Neuronal stem cell (in vitro differentiated cells): ENCODE measurements at regions not wholly inside any gene's neighbourhood (a gene's known extent, or its start where the extent isn't known, plus 50 kb on each side); places are given as distances from the start of the nearest gene placed in this dataset.

ENCODE experiments used
- DNase-seq: peaks from one replicate; pipeline ENCODE4 v3.0.0-alpha.2; 2013; ENCODE audit warnings: low spot score
- H2AFZ ChIP-seq: one replicate; pipeline ENCODE4 v1.6.1; 2013; ENCODE audit warnings: mild to moderate bottlenecking, low read length, inconsistent platforms
- H2AK5ac ChIP-seq: 2 replicates; pipeline ENCODE4 v1.6.1; 2013; ENCODE audit warnings: low read depth, mild to moderate bottlenecking, inconsistent platforms, low read length, moderate library complexity, mixed read lengths
- H2BK120ac ChIP-seq: 2 replicates; pipeline ENCODE4 v1.6.1; 2013; ENCODE audit warnings: low read depth, mild to moderate bottlenecking, inconsistent platforms, low read length, moderate library complexity, mixed read lengths
- H2BK12ac ChIP-seq: one replicate; pipeline ENCODE4 v1.6.1; 2013; ENCODE audit warnings: low read length, inconsistent platforms
- H2BK15ac ChIP-seq: 2 replicates; pipeline ENCODE4 v1.6.1; 2013; ENCODE audit warnings: mild to moderate bottlenecking, low read length, inconsistent platforms, mixed read lengths
- H2BK5ac ChIP-seq: one replicate; pipeline ENCODE4 v1.6.1; 2013; ENCODE audit warnings: inconsistent platforms, mild to moderate bottlenecking, low read length, moderate library complexity
- H3K14ac ChIP-seq: one replicate; pipeline ENCODE4 v1.6.1; 2013; ENCODE audit warnings: low read length, inconsistent platforms
- H3K18ac ChIP-seq: 2 replicates; pipeline ENCODE4 v1.6.1; 2013; ENCODE audit warnings: low read length, inconsistent platforms
- H3K23ac ChIP-seq: 2 replicates; pipeline ENCODE4 v1.6.1; 2013; ENCODE audit warnings: low read depth, mild to moderate bottlenecking, mixed read lengths, low read length, inconsistent platforms; ENCODE audit not compliant: poor library complexity
- H3K27ac ChIP-seq: replicated peaks from 3 replicates; pipeline ENCODE4 v1.5.1; 2013; ENCODE audit warnings: low read length, inconsistent platforms
- H3K27me3 ChIP-seq, 3 experiments: 2 replicates each; pipeline ENCODE4 v1.6.1; 2013; ENCODE audit warnings: low read length in 3 of 3, mild to moderate bottlenecking in 2 of 3, inconsistent platforms in 1 of 3, low read depth in 1 of 3, mixed read lengths in 1 of 3, moderate library complexity in 1 of 3; ENCODE audit not compliant: control insufficient read depth in 3 of 3, insufficient read depth in 3 of 3
- H3K36me3 ChIP-seq, 2 donors: replicated peaks in 1 of 2; 2 replicates each; pipeline ENCODE4 v1.6.1; 2013; ENCODE audit warnings: low read length in 2 of 2; ENCODE audit not compliant: control insufficient read depth in 2 of 2, insufficient read depth in 2 of 2
- H3K4ac ChIP-seq: 2 replicates; pipeline ENCODE4 v1.6.1; 2013; ENCODE audit warnings: inconsistent platforms, mild to moderate bottlenecking, low read length, moderate library complexity
- H3K4me1 ChIP-seq, 2 donors: 1 replicate in 1 of 2; 2 replicates in 1 of 2; pipeline ENCODE4 v1.6.1; 2013; ENCODE audit warnings: low read length in 2 of 2, low read depth in 1 of 2; ENCODE audit not compliant: control insufficient read depth in 2 of 2, insufficient read depth in 1 of 2
- H3K4me2 ChIP-seq: one replicate; pipeline ENCODE4 v1.6.1; 2013; ENCODE audit warnings: mild to moderate bottlenecking, low read length, inconsistent platforms; ENCODE audit not compliant: insufficient read depth, poor library complexity, severe bottlenecking
- H3K4me3 ChIP-seq, 2 donors: 2 replicates each; pipeline ENCODE4 v1.5.1; 2013; ENCODE audit warnings: low read length in 2 of 2, mild to moderate bottlenecking in 2 of 2, inconsistent platforms in 1 of 2, moderate library complexity in 1 of 2
- H3K79me1 ChIP-seq: one replicate; pipeline ENCODE4 v1.6.1; 2013; ENCODE audit warnings: low read depth, mild to moderate bottlenecking, inconsistent platforms, low read length, moderate library complexity
- H3K9ac ChIP-seq: one replicate; pipeline ENCODE4 v1.6.1; 2013; ENCODE audit warnings: mild to moderate bottlenecking, low read depth, low read length, inconsistent platforms; ENCODE audit not compliant: poor library complexity
- H3K9me3 ChIP-seq, 2 donors: replicated peaks in 1 of 2; 2 replicates each; pipeline versions ENCODE3 to v1.6.1; 2013; ENCODE audit warnings: low read length in 2 of 2, mild to moderate bottlenecking in 2 of 2, inconsistent platforms in 1 of 2, low read depth in 1 of 2, mixed read lengths in 1 of 2, moderate library complexity in 1 of 2; ENCODE audit not compliant: control insufficient read depth in 2 of 2, insufficient read depth in 1 of 2
- H4K8ac ChIP-seq: one replicate; pipeline ENCODE4 v1.6.1; 2013; ENCODE audit warnings: low read depth, mild to moderate bottlenecking, inconsistent platforms, low read length, moderate library complexity
- H4K91ac ChIP-seq: one replicate; pipeline ENCODE4 v1.6.1; 2013; ENCODE audit warnings: low read length, low read depth, mild to moderate bottlenecking, inconsistent platforms; ENCODE audit not compliant: poor library complexity
- WGBS, 2 donors: extraction: QIAGEN DNeasy Blood & Tissue Kit; methylation state at CpG; one replicate each; pipeline ENCODE4 v1.1.7; 2013; ENCODE audit warnings: missing lambda C conversion rate in 2 of 2, mixed read lengths in 1 of 2; ENCODE audit not compliant: insufficient read length in 2 of 2, insufficient replicate concordance in 1 of 2; ENCODE audit errors: extremely low coverage in 2 of 2; 5-methylcytosine and 5-hydroxymethylcytosine counted together

DNA sequence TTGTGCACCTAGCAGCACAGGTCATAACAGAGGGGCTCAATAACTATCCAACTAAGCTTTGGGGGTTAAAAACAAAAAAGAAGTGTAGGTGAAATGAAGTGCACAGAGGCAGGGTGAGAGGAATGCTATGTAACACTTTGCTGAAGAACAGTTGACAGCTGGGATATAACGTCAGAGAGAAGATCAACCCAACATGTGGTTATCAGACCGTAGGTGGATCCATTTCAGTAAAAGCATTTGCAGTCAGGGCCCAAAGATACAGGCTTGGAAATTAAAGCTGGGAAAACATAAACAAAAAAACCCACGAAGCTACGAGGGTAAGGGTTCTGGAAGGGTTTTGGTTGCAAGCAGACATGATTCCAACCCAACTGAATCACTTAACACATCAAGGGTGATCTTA lies 377.5 kb upstream of the NR2F2 start:
- Histone ChIP-seq H2BK5ac (no peak overlapping the region), H2BK12ac (no peak overlapping the region), H3K27me3 (no peaks in the 10 kb centered on the region), H3K14ac (no peak overlapping the region), H3K4me1 (peaks cover 0 to 8% of the 10 kb centered on the region in 2 donors), H3K4me2 (no peak overlapping the region), H3K9me3 (peaks cover 0 to 4% of the 10 kb centered on the region in 2 donors), H4K91ac (no peak overlapping the region), H2BK15ac (no peak overlapping the region), H2AFZ (no peak overlapping the region), H3K79me1 (no peaks in the 10 kb centered on the region), H3K27ac (no peak overlapping the region), H3K9ac (no peak overlapping the region), H3K23ac (no peak overlapping the region), H3K18ac (no peak overlapping the region), H3K36me3 (no peaks in the 10 kb centered on the region), H2AK5ac (no peak overlapping the region), H3K4me3 (no peak overlapping the region), H2BK120ac (no peak overlapping the region), H3K4ac (no peak overlapping the region), H4K8ac (no peak overlapping the region)
- no peak for DNase-seq
- no CpG with 5 or more reads among the region's 4 CpGs for WGBS, 2 donors

DNA sequence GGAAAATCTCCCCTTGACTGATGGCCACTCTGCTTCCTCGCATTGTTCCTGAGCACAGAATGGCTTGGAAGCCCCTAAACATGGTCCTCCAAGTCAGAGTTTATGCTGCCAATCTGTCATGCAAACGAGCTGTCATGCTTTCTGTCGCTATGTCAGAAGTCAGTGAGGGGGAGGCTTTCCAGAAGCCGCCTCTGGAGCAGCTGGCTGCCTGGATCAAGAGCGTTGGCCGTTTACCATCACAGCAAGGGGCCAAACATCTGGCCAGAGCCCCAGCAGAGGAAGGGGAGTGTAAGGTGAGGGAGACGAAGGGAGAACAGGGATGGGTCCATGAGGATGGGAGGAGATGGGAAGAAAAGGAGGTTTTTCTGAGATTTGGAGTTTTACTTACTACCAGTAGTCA lies 372.6 kb upstream of the NR2F2 start:
- H2BK120ac ChIP-seq: no peak overlapping the region
- peak overlapping the region; percentile 72 for H2AFZ ChIP-seq
- H3K27me3 ChIP-seq: no peaks in the 10 kb centered on the region
- H3K4me1 ChIP-seq: peaks cover 0 to 5% of the 10 kb centered on the region in 2 donors
- H3K14ac ChIP-seq: no peak overlapping the region
- H3K4me2 ChIP-seq: no peak overlapping the region
- no peaks in the 10 kb centered on the region for H3K79me1 ChIP-seq
- no peak overlapping the region for H3K23ac ChIP-seq
- peaks cover 0 to 8% of the 10 kb centered on the region in 2 donors for H3K9me3 ChIP-seq
- no peak overlapping the region for H2BK5ac ChIP-seq
- no peak overlapping the region for H3K27ac ChIP-seq
- no peak overlapping the region for H3K18ac ChIP-seq
- no peak overlapping the region for H2BK15ac ChIP-seq
- no peak overlapping the region for H2BK12ac ChIP-seq
- H3K9ac ChIP-seq: no peak overlapping the region
- no peak overlapping the region for H3K4ac ChIP-seq
- H2AK5ac ChIP-seq: no peak overlapping the region
- no peaks in the 10 kb centered on the region for H3K36me3 ChIP-seq
- no peak overlapping the region for H4K91ac ChIP-seq
- WGBS, 2 donors: no CpG with 5 or more reads among the region's 7 CpGs
- no peak overlapping the region for H4K8ac ChIP-seq
- no peak for DNase-seq
- no peak overlapping the region for H3K4me3 ChIP-seq

DNA sequence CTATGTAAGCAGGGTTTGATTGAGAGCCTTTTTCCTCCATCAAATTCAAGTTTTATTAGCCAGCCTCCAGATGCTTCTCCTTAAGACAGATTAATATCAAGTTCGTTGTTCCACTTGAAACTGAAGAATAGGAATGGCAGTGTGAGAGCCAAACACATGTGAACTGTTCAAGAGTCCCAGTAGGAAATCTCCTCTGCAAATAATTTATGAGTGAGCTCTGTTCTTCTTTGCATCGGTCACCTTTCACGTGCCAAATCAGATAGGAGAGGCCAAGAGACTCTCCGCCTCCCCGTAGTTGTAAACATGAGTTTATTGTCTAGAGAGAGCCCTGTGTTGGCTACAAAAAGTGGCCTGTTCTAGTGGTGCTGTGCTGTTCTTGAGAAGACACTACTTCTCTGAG lies 372.1 kb upstream of the NR2F2 start:
- Histone ChIP-seq H2BK5ac (no peak overlapping the region), H3K4me1 (peaks cover 0 to 5% of the 10 kb centered on the region in 2 donors), H3K27ac (no peak overlapping the region), H3K27me3 (no peaks in the 10 kb centered on the region), H3K4me3 (no peak overlapping the region), H4K8ac (no peak overlapping the region), H3K14ac (no peak overlapping the region), H2BK15ac (no peak overlapping the region), H2AK5ac (no peak overlapping the region), H3K23ac (no peak overlapping the region), H3K4me2 (no peak overlapping the region), H2BK12ac (no peak overlapping the region), H2BK120ac (no peak overlapping the region), H3K9ac (no peak overlapping the region), H3K9me3 (peaks cover 1 to 8% of the 10 kb centered on the region in 2 donors), H4K91ac (no peak overlapping the region), H3K79me1 (no peaks in the 10 kb centered on the region), H3K18ac (no peak overlapping the region), H3K36me3 (no peaks in the 10 kb centered on the region), H3K4ac (no peak overlapping the region), H2AFZ (peak overlapping the region; percentile 72)
- WGBS, 2 donors: no CpG with 5 or more reads among the region's 5 CpGs
- DNase-seq: no peak

DNA sequence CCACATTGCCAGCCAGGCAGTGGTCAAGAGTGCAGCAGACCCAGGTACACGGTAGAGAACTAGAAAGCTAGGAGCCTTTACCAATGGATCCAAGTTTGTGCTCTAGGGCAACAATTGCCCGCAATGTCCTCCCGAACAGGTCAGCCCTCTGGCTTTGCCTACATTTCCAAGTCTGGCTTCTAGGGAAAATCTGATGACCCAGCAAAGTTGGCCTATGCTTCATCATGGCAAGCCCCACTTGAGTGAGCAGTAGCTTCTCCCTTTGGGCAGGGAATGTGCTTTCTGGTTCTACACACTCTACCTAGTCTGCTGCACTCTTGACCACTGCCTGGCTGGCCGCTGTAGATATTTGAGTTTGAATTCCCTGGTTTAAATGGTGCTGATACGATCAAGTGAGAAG lies 361.6 kb upstream of the NR2F2 start:
- Histone ChIP-seq H3K18ac (no peak overlapping the region), H3K9me3 (peaks cover 0 to 6% of the 10 kb centered on the region in 2 donors), H4K8ac (no peak overlapping the region), H3K4me2 (no peak overlapping the region), H3K4me1 (peaks cover 5 to 7% of the 10 kb centered on the region in 2 donors), H3K79me1 (peaks cover 2% of the 10 kb centered on the region), H3K36me3 (peaks cover 0 to 2% of the 10 kb centered on the region in 2 donors), H3K4me3 (no peak overlapping the region), H3K9ac (no peak overlapping the region), H2BK120ac (no peak overlapping the region), H2AFZ (no peak overlapping the region), H2BK12ac (no peak overlapping the region), H2AK5ac (no peak overlapping the region), H3K27me3 (no peaks in the 10 kb centered on the region), H4K91ac (no peak overlapping the region), H3K14ac (no peak overlapping the region), H3K4ac (no peak overlapping the region), H3K27ac (no peak overlapping the region), H2BK5ac (no peak overlapping the region), H3K23ac (no peak overlapping the region), H2BK15ac (no peak overlapping the region)
- WGBS, 2 donors: no CpG with 5 or more reads among the region's 5 CpGs
- no peak for DNase-seq
